Breast epithelium (tissue), 3 donors: ENCODE measurements at regions not wholly inside any gene's neighbourhood (a gene's known extent, or its start where the extent isn't known, plus 50 kb on each side); places are given as distances from the start of the nearest gene placed in this dataset.
"Not testable (repeated sequence)": the region's sequence is repeated elsewhere in the genome, so short reads cannot be mapped to it uniquely, and the experiment has no call there.

Source experiments
- CTCF ChIP-seq, 3 donors: fragments of 450-650 bp; IDR thresholded peaks; one replicate each; pipeline ENCODE4 v1.5.1; 2016 to 2017; ENCODE audit warnings: antibody characterized with exemption in 3 of 3, mild to moderate bottlenecking in 3 of 3, moderate library complexity in 3 of 3
- POLR2A ChIP-seq: fragments of 450-650 bp; IDR thresholded peaks from one replicate; pipeline ENCODE4 v1.6.1; 2016; ENCODE audit warnings: antibody characterized with exemption, mild to moderate bottlenecking, moderate library complexity

DNA sequence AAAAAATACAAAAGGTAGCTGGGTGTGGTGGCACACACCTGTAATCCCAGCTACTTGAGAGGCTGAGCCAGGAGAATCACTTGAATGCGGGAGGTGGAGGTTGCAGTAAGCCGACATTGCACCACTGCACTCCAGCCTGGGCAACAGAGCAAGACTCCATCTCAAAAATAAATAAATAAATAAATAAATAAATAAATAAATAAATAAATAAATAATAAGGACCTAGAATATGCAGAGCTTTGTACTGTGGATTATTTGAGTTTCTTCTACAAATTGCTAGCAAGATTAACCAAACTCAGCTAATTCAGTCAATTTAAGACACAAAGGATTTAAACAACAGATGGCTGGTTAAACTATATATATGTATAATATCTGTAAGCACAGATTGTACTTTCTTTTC, 322.5 kb upstream of the ARPP21 start:
- TF ChIP-seq CTCF (IDR thresholded peaks at IDR 0.05); POLR2A: not testable (repeated sequence)
